C4-2B (cell line): ENCODE measurements at regions not wholly inside any gene's neighbourhood (a gene's known extent, or its start where the extent isn't known, plus 50 kb on each side); places are given as distances from the start of the nearest gene placed in this dataset.

ENCODE experiments used
- H3K27ac ChIP-seq: fragments of 450-650 bp; 2 replicates; pipeline ENCODE4 v1.5.1; 2017
- CTCF ChIP-seq: fragments of 450-650 bp; conservative IDR thresholded peaks from 2 replicates; pipeline ENCODE4 v1.5.1; 2017; ENCODE audit warnings: mild to moderate bottlenecking
- ZFX ChIP-seq: fragments of 450-650 bp; IDR thresholded peaks from 2 replicates; pipeline ENCODE4 v1.6.1; 2017

GRCh38 chr3:71891483-71891882, 106.5 kb upstream of the PROK2 start:
- H3K27ac ChIP-seq = no peak overlapping the region
- TF ChIP-seq ZFX (no peak), CTCF (no peak)

- TF ChIP-seq CTCF = no peak
- no peak for TF ChIP-seq ZFX
- no peak overlapping the region for H3K27ac ChIP-seq
These were observed 105.5 kb upstream of the PROK2 start for GRCh38 chr3:71890356-71890931.

- TF ChIP-seq ZFX = no peak
- TF ChIP-seq CTCF = no peak
- no peak overlapping the region for H3K27ac ChIP-seq
These were observed 102.3 kb upstream of the PROK2 start for GRCh38 chr3:71887256-71887655.

- TF ChIP-seq CTCF = no peak
- no peak overlapping the region for H3K27ac ChIP-seq
These were observed 100.1 kb upstream of the PROK2 start for GRCh38 chr3:71885006-71885405.

GRCh38 chr3:71881732-71882131, 96.8 kb upstream of the PROK2 start:
- TF ChIP-seq CTCF (no peak), ZFX (no peak)

GRCh38 chr3:71881041-71881440, 96.1 kb upstream of the PROK2 start:
- no peak overlapping the region for H3K27ac ChIP-seq
- TF ChIP-seq ZFX = no peak

More at GRCh38 chr3:71881732-71882131, 96.8 kb upstream of the PROK2 start:
- no peak overlapping the region for H3K27ac ChIP-seq

GRCh38 chr3:71879089-71879488, 94.1 kb upstream of the PROK2 start:
- H3K27ac ChIP-seq = no peak overlapping the region
- TF ChIP-seq ZFX = no peak
- no peak for TF ChIP-seq CTCF
